ENCODE measurements at regions not wholly inside any gene's neighbourhood (a gene's known extent, or its start where the extent isn't known, plus 50 kb on each side); places are given as distances from the start of the nearest gene placed in this dataset.

GRCh38 chr14:46054526-46054925, 597.1 kb downstream of the RPL10L start:
- no peak overlapping the region for H3K4me3 Mint-ChIP-seq (ENCODE audit: low read depth, unreplicated experiment)
- no peaks in the 10 kb centered on the region for H3K4me1 Mint-ChIP-seq (ENCODE audit: low read depth, unreplicated experiment)
- H3K27me3 Mint-ChIP-seq (ENCODE audit: unreplicated experiment): no peaks in the 10 kb centered on the region
- H3K27ac Mint-ChIP-seq (ENCODE audit: unreplicated experiment): no peak overlapping the region
- no TSS peak for BruUV-seq (replicated peaks)
- peaks cover 2% of the 10 kb centered on the region for H3K9me3 Mint-ChIP-seq (ENCODE audit: low read depth, unreplicated experiment)
- TF ChIP-seq CTCF (IDR thresholded peaks at IDR 0.05; ENCODE audit: unreplicated experiment): no peak
- DNase-seq: no peak
- no peaks in the 10 kb centered on the region for H3K36me3 Mint-ChIP-seq (ENCODE audit: insufficient read depth, unreplicated experiment)
- intact Hi-C loops (cut with micrococcal nuclease; ENCODE audit: unreplicated experiment): no loop called here
- CTCF ChIA-PET: no interaction called here

GRCh38 chr14:46053221-46053620, 598.4 kb downstream of the RPL10L start:
- no peak for TF ChIP-seq CTCF (IDR thresholded peaks at IDR 0.05; ENCODE audit: unreplicated experiment)
- BruUV-seq (replicated peaks): no TSS peak
- H3K27me3 Mint-ChIP-seq (ENCODE audit: unreplicated experiment): no peaks in the 10 kb centered on the region
- intact Hi-C loops (cut with micrococcal nuclease; ENCODE audit: unreplicated experiment): no loop called here
- no peaks in the 10 kb centered on the region for H3K36me3 Mint-ChIP-seq (ENCODE audit: insufficient read depth, unreplicated experiment)
- H3K4me1 Mint-ChIP-seq (ENCODE audit: low read depth, unreplicated experiment): no peaks in the 10 kb centered on the region
- CTCF ChIA-PET: no interaction called here
- H3K4me3 Mint-ChIP-seq (ENCODE audit: low read depth, unreplicated experiment): no peak overlapping the region
- DNase-seq: no peak
- no peak overlapping the region for H3K27ac Mint-ChIP-seq (ENCODE audit: unreplicated experiment)
- peaks cover 2% of the 10 kb centered on the region for H3K9me3 Mint-ChIP-seq (ENCODE audit: low read depth, unreplicated experiment)

GRCh38 chr14:46051796-46052195, 599.8 kb downstream of the RPL10L start:
- no peak overlapping the region for H3K4me3 Mint-ChIP-seq (ENCODE audit: low read depth, unreplicated experiment)
- intact Hi-C loops (cut with micrococcal nuclease; ENCODE audit: unreplicated experiment): no loop called here
- DNase-seq: no peak
- H3K27me3 Mint-ChIP-seq (ENCODE audit: unreplicated experiment): no peaks in the 10 kb centered on the region
- no peaks in the 10 kb centered on the region for H3K4me1 Mint-ChIP-seq (ENCODE audit: low read depth, unreplicated experiment)
- H3K27ac Mint-ChIP-seq (ENCODE audit: unreplicated experiment): no peak overlapping the region
- TF ChIP-seq CTCF (IDR thresholded peaks at IDR 0.05; ENCODE audit: unreplicated experiment): no peak
- CTCF ChIA-PET: no interaction called here
- no peaks in the 10 kb centered on the region for H3K36me3 Mint-ChIP-seq (ENCODE audit: insufficient read depth, unreplicated experiment)
- H3K9me3 Mint-ChIP-seq (ENCODE audit: low read depth, unreplicated experiment): peaks cover 2% of the 10 kb centered on the region
- BruUV-seq (replicated peaks): no TSS peak

- H3K27ac Mint-ChIP-seq (ENCODE audit: unreplicated experiment): no peak overlapping the region
- CTCF ChIA-PET: no interaction called here
- H3K4me1 Mint-ChIP-seq (ENCODE audit: low read depth, unreplicated experiment): no peaks in the 10 kb centered on the region
- no peak for TF ChIP-seq CTCF (IDR thresholded peaks at IDR 0.05; ENCODE audit: unreplicated experiment)
- peak; percentile 18 for DNase-seq
- no peaks in the 10 kb centered on the region for H3K9me3 Mint-ChIP-seq (ENCODE audit: low read depth, unreplicated experiment)
- H3K4me3 Mint-ChIP-seq (ENCODE audit: low read depth, unreplicated experiment): no peak overlapping the region
- intact Hi-C loops (cut with micrococcal nuclease; ENCODE audit: unreplicated experiment): loop anchor here (10.0 kb wide), 1 partner anchor 297 kb away; no protein-coding TSS in a partner anchor
- no peaks in the 10 kb centered on the region for H3K36me3 Mint-ChIP-seq (ENCODE audit: insufficient read depth, unreplicated experiment)
- no TSS peak for BruUV-seq (replicated peaks)
- no peaks in the 10 kb centered on the region for H3K27me3 Mint-ChIP-seq (ENCODE audit: unreplicated experiment)
Observed at GRCh38 chr14:46048127-46048526, 603.5 kb downstream of the RPL10L start.

GRCh38 chr14:46036099-46036498, 615.5 kb downstream of the RPL10L start:
- no peaks in the 10 kb centered on the region for H3K4me1 Mint-ChIP-seq (ENCODE audit: low read depth, unreplicated experiment)
- intact Hi-C loops (cut with micrococcal nuclease; ENCODE audit: unreplicated experiment): no loop called here
- no TSS peak for BruUV-seq (replicated peaks)
- no peak overlapping the region for H3K27ac Mint-ChIP-seq (ENCODE audit: unreplicated experiment)
- DNase-seq: no peak
- TF ChIP-seq CTCF (IDR thresholded peaks at IDR 0.05; ENCODE audit: unreplicated experiment): no peak
- no peaks in the 10 kb centered on the region for H3K27me3 Mint-ChIP-seq (ENCODE audit: unreplicated experiment)
- no peaks in the 10 kb centered on the region for H3K36me3 Mint-ChIP-seq (ENCODE audit: insufficient read depth, unreplicated experiment)
- CTCF ChIA-PET: no interaction called here
- H3K4me3 Mint-ChIP-seq (ENCODE audit: low read depth, unreplicated experiment): no peak overlapping the region
- H3K9me3 Mint-ChIP-seq (ENCODE audit: low read depth, unreplicated experiment): peaks cover 3% of the 10 kb centered on the region

All from Calu3 (cell line).